ENCODE measurements at regions not wholly inside any gene's neighbourhood (a gene's known extent, or its start where the extent isn't known, plus 50 kb on each side); places are given as distances from the start of the nearest gene placed in this dataset.

DNA sequence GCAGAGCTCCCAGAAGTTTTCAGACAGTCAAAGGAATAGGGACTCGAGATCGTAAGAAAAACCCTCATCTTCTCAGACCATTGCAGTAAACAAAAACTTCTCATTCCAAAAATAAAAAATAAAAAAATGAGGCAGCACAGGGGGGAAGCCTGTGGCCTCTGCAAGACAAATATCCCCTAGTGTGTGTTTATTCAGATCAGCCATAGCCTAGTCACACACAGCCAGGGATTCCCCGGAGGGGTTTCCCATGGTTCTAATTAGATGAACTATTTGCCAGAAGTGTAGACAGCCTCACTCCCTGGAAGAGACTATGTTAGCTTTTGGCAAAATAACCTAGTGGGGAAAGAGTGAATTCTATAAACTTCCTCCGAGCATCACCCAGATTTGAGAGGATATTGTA lies 122.9 kb upstream of the KLF7 start (continued):
- no peak for TF ChIP-seq YY1 (IDR thresholded peaks at IDR 0.05)

GRCh38 chr2:207289295-207290018 lies 123.7 kb upstream of the KLF7 start:
- Histone ChIP-seq H3K9me3 (ENCODE audit: control insufficient read depth in 4 of 4, low read length in 3 of 4) (no peaks in the 10 kb centered on the region), H3K9ac (ENCODE audit: low read depth in 1 of 2, low read length in 2 of 2) (no peak overlapping the region), H3K27ac (ENCODE audit: low read depth in 1 of 2, low read length in 2 of 2) (no peak overlapping the region), H3K4me1 (ENCODE audit: control insufficient read depth in 4 of 4, insufficient read depth in 4 of 4, low read length in 3 of 4) (no peaks in the 10 kb centered on the region), H3K4me3 (ENCODE audit: low read depth in 1 of 3, low read length in 3 of 3) (no peak overlapping the region), H3K27me3 (ENCODE audit: control insufficient read depth in 4 of 4, insufficient read depth in 4 of 4, low read length in 3 of 4) (no peaks in the 10 kb centered on the region), H3K36me3 (ENCODE audit: control insufficient read depth in 4 of 4, insufficient read depth in 3 of 4, low read depth in 1 of 4, low read length in 3 of 4) (no peaks in the 10 kb centered on the region)
- TF ChIP-seq, protein P1, sequence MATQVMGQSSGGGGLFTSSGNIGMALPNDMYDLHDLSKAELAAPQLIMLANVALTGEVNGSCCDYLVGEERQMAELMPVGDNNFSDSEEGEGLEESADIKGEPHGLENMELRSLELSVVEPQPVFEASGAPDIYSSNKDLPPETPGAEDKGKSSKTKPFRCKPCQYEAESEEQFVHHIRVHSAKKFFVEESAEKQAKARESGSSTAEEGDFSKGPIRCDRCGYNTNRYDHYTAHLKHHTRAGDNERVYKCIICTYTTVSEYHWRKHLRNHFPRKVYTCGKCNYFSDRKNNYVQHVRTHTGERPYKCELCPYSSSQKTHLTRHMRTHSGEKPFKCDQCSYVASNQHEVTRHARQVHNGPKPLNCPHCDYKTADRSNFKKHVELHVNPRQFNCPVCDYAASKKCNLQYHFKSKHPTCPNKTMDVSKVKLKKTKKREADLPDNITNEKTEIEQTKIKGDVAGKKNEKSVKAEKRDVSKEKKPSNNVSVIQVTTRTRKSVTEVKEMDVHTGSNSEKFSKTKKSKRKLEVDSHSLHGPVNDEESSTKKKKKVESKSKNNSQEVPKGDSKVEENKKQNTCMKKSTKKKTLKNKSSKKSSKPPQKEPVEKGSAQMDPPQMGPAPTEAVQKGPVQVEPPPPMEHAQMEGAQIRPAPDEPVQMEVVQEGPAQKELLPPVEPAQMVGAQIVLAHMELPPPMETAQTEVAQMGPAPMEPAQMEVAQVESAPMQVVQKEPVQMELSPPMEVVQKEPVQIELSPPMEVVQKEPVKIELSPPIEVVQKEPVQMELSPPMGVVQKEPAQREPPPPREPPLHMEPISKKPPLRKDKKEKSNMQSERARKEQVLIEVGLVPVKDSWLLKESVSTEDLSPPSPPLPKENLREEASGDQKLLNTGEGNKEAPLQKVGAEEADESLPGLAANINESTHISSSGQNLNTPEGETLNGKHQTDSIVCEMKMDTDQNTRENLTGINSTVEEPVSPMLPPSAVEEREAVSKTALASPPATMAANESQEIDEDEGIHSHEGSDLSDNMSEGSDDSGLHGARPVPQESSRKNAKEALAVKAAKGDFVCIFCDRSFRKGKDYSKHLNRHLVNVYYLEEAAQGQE (IDR thresholded peaks at IDR 0.05): no peak
- no peak for TF ChIP-seq NR2F2 (IDR thresholded peaks at IDR 0.05)
- TF ChIP-seq FOXA2 (IDR thresholded peaks at IDR 0.05): no peak
- TF ChIP-seq TAF1 (conservative IDR thresholded peaks at IDR 0.05): no peak
- TF ChIP-seq FOXA1 (IDR thresholded peaks at IDR 0.05): no peak
- TF ChIP-seq, protein P2, sequence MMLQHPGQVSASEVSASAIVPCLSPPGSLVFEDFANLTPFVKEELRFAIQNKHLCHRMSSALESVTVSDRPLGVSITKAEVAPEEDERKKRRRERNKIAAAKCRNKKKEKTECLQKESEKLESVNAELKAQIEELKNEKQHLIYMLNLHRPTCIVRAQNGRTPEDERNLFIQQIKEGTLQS (IDR thresholded peaks at IDR 0.05): no peak
- no peak for TF ChIP-seq EGR1 (IDR thresholded peaks at IDR 0.05; ENCODE audit: low read depth in 2 of 2)
- no peak for TF ChIP-seq SP1 (IDR thresholded peaks at IDR 0.05)
- TF ChIP-seq ZBTB33 (IDR thresholded peaks at IDR 0.05): no peak
- TF ChIP-seq, protein P3, sequence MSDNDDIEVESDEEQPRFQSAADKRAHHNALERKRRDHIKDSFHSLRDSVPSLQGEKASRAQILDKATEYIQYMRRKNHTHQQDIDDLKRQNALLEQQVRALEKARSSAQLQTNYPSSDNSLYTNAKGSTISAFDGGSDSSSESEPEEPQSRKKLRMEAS (IDR thresholded peaks at IDR 0.05): no peak
- no peak for TF ChIP-seq GABPA (IDR thresholded peaks at IDR 0.05 in 1 of 2, conservative IDR thresholded peaks at IDR 0.05 in 1 of 2)
- no peak for TF ChIP-seq HNF4A (conservative IDR thresholded peaks at IDR 0.05)
- TF ChIP-seq JUND (IDR thresholded peaks at IDR 0.05): no peak
- no peak for TF ChIP-seq HNF4G (IDR thresholded peaks at IDR 0.05)
- no peak for TF ChIP-seq RAD21 (IDR thresholded peaks at IDR 0.05)
- TF ChIP-seq CTCF (IDR thresholded peaks at IDR 0.05; ENCODE audit: low read depth, low read length, missing input control): no peak
- TF ChIP-seq RXRA (IDR thresholded peaks at IDR 0.05): no peak
- no peak for TF ChIP-seq YY1 (IDR thresholded peaks at IDR 0.05)
- WGBS: 52% methylated on average over 2 of the region's 2 CpGs
- no peak for DNase-seq (ENCODE audit: low spot score)

All from liver (tissue), 8 donors.